GM18508 (cell line): ENCODE measurements at regions not wholly inside any gene's neighbourhood (a gene's known extent, or its start where the extent isn't known, plus 50 kb on each side); places are given as distances from the start of the nearest gene placed in this dataset.
"Not testable (repeated sequence)": the region's sequence is repeated elsewhere in the genome, so short reads cannot be mapped to it uniquely, and the experiment has no call there.

Experiments
- ATAC-seq: cut with Tn5 transposase; IDR thresholded peaks from one replicate; pipeline ENCODE4 v1.9.1; 2021; ENCODE audit warnings: moderate number of reproducible peaks; ENCODE audit not compliant: insufficient read depth, unreplicated experiment

GRCh38 chr20:57787151-57787989, 77.6 kb upstream of the PMEPA1 start:
- ATAC-seq = no peak

GRCh38 chr20:57786304-57786932, 76.6 kb upstream of the PMEPA1 start:
- ATAC-seq = no peak

DNA sequence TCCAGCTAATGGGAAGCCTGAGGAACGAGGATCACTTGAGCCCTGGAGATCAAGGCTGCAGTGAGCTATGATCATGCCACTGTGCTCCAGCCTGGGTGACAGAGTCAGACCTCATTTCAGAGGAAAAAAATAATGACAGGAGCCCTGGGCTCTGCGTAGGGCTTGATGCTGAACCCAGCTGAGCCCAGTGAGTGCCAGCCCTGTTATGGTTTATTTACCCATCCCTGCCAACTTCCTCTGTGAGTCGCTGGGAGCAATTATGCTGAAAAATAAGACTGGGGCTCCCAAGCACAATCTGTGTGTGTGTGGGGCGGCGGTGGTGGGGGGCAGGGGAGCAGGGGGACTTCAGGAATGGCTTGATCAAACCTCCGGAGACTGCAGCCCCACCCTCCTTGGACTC, 75.9 kb upstream of the PMEPA1 start:
- no peak for ATAC-seq

GRCh38 chr20:57785061-57785460, 75.2 kb upstream of the PMEPA1 start:
- no peak for ATAC-seq

- no peak for ATAC-seq
Measured at GRCh38 chr20:57783956-57784837, 74.4 kb upstream of the PMEPA1 start.

- no peak for ATAC-seq
Measured at GRCh38 chr20:57783196-57783595, 73.4 kb upstream of the PMEPA1 start.

DNA sequence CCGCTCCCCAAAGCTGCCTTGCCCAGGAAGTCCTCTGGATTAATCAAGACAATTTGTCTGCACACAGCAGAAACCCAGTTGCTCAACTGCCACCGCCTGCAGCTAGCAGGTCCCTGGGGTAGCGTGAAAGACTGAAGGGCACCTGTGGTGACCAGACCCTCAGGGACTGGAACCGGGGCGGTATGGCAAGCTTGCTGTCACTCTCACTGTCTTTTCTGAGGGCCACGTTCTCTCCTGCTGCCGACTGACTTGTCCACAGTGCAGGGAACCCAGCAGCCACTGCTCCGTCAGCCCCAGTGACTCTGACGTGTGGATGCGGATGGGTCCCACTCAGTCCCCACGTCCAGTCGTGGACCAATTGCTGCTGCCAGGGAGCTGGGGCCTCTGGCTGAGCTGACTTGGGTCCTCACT, 72.8 kb upstream of the PMEPA1 start:
- ATAC-seq = no peak

DNA sequence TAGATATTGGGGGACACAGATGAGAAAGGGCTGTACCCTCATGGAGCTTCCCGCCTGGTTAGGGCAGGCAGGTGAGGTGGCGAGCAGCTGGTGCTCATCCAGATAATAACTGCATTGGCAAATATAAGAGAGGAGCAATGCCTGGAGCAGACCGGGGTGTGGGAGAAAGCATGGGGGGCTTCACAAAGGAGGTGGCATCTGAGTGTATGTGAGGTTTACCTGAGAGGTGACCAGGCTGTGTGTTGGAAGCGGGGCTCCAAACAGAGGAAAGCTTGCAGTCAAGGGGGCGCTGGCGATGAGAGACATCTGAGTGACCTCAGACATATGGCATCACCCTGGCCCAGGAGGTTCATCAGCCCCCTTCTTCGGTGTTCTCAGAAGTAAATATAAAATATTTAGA, 72.1 kb upstream of the PMEPA1 start:
- no peak for ATAC-seq

DNA sequence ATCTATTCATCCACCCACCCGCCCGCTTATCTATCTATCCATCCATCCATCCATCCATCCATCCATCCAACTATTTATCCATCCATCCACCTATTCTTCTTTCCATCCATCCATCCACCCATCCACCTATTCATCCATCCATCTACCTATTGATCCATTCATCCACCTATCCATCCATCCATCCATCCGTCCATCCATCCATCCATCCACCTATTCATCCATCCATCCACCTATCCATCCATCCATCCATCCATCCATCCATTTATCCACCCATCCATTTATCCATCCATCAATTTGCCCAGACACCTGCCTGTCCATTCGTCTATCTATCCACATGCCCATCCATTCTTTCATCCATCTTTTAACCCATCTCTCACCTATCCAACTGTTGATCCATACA, 71.1 kb upstream of the PMEPA1 start:
- no peak for ATAC-seq

GRCh38 chr20:57780398-57780797, 70.6 kb upstream of the PMEPA1 start:
- ATAC-seq = no peak

DNA sequence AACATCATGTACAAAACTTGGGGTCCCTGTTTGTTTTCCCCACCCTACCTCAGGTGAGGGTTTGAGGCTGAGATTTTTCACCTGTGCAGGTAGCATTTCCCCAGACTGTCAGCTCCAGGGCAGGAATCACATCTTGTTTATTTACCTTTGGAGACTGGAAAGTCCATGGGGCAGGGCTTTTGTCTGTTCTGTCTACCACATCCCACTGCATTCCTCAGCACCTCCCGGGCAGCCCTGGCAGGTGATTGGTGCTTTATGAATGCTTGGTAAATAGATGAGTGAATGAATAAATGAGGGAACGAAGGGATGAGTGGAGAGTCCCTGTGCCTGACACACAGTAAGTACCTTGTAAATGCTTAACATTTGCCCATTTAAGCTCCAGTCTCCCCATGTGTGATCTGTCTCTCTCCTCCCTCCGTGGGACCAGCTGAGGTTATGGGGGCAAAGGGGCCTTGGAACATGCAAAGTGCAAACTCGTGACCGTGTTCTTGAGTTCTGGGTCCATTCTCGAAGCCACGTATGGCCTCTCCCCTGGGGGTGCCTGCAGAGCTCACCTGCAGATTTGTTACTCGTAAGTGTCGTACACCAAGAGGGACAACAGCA, 69.7 kb upstream of the PMEPA1 start:
- ATAC-seq = no peak

DNA sequence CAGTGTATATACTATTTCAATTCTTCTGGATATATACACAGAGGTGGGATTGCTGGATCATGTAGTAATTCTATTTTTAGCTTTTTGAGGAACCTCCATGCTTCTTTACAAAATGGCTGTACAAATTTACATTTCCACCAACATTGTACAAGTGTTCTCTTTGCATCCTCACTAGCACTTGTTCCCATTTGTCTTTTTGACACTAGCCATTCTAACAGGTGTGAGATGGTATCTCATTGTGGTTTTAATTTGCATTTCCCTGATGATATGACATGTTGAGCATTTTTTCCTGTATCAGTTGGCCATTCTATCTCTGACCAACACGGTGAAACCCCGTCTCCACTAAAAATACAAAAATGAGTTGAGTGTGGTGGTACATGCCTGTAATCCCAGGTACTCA, 68.1 kb upstream of the PMEPA1 start:
- no peak for ATAC-seq

DNA sequence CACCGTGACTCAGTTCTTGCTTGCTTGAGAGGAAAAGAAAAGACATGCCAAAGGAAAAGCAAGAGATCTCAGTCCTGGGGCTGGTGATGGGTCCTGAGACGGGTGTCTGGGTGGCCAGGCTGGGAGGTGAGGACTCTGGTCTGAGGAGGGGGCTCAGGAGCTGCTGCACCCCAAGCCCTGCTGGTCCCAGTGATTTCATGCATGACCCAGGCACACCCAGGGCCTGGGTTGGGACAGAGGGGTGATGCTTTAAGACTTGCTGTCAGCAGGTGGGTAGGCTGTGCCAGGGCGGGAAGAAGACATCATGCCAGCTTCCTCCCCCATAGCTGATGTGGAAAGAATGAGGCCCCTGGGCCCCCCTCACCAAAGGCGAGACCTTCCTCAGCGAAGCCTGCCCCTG, 65.1 kb upstream of the PMEPA1 start:
- no peak for ATAC-seq

DNA sequence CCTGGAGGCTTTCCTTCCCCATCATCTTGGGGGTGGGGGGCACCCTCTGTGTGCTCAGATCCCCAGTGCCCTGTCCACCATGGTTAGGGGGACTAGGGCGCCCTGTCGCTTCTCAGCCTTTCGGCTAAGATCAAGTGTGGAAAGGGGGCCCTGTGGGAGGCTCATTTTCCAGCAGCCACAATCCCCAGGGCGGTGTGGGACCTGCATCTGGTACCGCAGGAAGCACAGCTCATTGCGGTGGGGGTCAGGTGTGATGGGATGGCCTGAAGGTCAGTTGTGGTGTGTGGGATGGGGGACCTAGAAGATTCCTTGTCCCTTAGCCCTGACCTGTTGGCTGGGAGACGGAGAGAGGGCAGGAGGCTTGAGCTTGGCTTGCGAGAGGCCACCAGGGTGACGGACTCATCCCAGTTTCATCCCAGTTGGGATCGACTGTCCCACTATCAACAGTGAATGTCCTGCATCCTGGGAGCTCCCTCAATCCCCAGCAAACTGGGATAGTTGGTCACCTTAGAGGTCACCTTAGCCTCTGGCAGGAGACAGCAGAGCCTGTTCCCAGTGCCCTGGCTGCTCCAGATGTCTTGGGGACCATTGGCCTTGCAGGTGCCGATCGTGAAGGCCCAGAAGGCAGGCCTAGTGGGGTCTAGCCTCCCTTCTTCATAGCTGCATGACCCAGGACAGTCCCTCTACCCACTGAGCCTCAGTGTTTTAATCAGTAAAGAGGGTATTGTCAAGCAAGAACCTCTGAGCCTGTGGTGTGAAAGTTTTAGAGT, 64.5 kb upstream of the PMEPA1 start:
- ATAC-seq = no peak

GRCh38 chr20:57773059-57773815, 63.4 kb upstream of the PMEPA1 start:
- no peak for ATAC-seq

GRCh38 chr20:57772349-57772964, 62.6 kb upstream of the PMEPA1 start:
- ATAC-seq = no peak

DNA sequence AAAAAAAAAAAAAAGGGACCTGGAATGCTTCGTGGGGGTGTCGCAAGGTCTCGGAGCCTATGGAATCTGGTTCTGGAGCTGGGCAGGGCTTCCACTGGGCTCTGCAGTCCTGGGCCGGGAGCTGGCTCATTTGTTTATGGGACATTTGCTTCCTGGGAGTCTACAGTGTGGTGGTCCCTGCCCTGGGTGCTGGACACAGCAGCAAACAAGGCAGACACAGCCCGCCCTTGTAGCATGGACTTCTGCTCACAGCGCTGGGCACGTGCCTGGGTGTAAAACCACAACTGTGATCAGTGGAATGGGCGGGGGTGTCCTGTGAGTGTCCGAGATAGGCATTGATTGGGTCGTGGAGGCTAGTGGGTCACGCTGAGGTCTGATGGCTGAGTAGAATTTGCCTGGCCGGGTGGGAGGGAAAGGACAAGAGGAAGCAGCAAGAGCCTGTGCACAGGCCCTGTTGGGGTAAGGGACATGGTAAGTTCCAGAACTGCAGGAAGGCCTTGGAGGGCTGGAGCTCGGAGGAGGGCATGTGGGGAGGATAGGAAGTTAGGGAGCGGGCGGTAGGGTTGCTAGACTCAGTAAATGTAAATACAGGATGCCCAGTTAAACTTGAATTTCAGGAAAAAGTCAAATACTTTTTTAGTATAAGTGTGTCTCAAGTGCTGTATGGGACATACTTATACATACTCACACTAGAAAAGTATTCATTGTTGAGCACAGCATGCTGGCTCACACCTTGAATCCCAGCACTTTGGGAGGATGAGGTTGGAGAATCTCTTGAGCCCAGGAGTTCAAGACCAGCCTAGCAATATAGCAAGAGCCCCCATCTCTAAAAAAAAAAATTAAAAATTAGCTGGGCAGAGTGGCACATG, 61.3 kb upstream of the PMEPA1 start:
- no peak for ATAC-seq

DNA sequence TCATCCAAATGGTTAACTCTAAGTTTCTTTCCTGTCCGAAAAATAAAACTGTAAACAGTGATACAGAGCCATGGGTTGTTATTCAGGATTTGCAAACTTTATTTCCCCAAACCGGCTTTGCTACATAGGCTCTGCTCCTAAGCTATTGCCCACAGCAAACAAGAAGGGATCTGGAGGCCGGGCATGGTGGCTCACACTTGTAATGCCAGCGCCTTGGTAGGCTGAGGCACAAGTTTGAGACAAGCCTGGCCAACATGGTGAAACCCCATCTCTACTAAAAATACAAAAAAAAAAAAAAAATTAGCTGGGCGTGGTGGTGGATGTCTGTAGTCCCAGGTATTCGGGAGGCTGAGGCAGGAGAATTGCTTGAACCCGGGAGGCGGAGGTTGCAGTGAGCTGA, 60.6 kb upstream of the PMEPA1 start:
- ATAC-seq = not testable (repeated sequence)
